Parathyroid adenoma (tissue), 2 donors: ENCODE measurements at regions not wholly inside any gene's neighbourhood (a gene's known extent, or its start where the extent isn't known, plus 50 kb on each side); places are given as distances from the start of the nearest gene placed in this dataset.
A peak's percentile ranks its signal among the peaks of the same experiment; 100 is the strongest.

ENCODE experiments used
- H2AFZ ChIP-seq: fragments of 300-600 bp; sonication (generic); one replicate; pipeline ENCODE4 v1.7.0; 2017; ENCODE audit warnings: antibody characterized with exemption, mild to moderate bottlenecking
- H3K27ac ChIP-seq: fragments of 300-600 bp; sonication (generic); one replicate; pipeline ENCODE4 v1.7.0; 2017
- H3K27me3 ChIP-seq: fragments of 300-600 bp; sonication (generic); one replicate; pipeline ENCODE4 v1.7.0; 2017; ENCODE audit warnings: low read length; ENCODE audit not compliant: control insufficient read depth, insufficient read depth
- H3K36me3 ChIP-seq: fragments of 300-600 bp; sonication (generic); one replicate; pipeline ENCODE4 v1.7.0; 2017; ENCODE audit warnings: low read length; ENCODE audit not compliant: control insufficient read depth, insufficient read depth
- H3K4me1 ChIP-seq: fragments of 300-600 bp; sonication (generic); one replicate; pipeline ENCODE4 v1.7.0; 2017; ENCODE audit warnings: control low read depth
- H3K4me2 ChIP-seq: fragments of 300-600 bp; sonication (generic); one replicate; pipeline ENCODE4 v1.7.0; 2017; ENCODE audit warnings: low read length
- H3K4me3 ChIP-seq: fragments of 300-600 bp; sonication (generic); one replicate; pipeline ENCODE4 v1.7.0; 2017; ENCODE audit warnings: low read depth, low read length
- H3K79me2 ChIP-seq: fragments of 300-600 bp; sonication (generic); one replicate; pipeline ENCODE4 v1.7.0; 2017; ENCODE audit warnings: control low read depth
- H3K9ac ChIP-seq: fragments of 300-600 bp; sonication (generic); one replicate; pipeline ENCODE4 v1.7.0; 2017; ENCODE audit warnings: mild to moderate bottlenecking
- H3K9me3 ChIP-seq: fragments of 300-600 bp; sonication (generic); one replicate; pipeline ENCODE4 v1.7.0; 2017; ENCODE audit warnings: low read length; ENCODE audit not compliant: control insufficient read depth
- TF ChIP-seq, protein P1 (sequence below): fragments of 300-600 bp; sonication (generic); IDR thresholded peaks from one replicate; pipeline ENCODE4 v1.7.0; 2017; ENCODE audit warnings: antibody characterized with exemption, mild to moderate bottlenecking
- donor health status: primary hyperparathyroidism.

DNA sequence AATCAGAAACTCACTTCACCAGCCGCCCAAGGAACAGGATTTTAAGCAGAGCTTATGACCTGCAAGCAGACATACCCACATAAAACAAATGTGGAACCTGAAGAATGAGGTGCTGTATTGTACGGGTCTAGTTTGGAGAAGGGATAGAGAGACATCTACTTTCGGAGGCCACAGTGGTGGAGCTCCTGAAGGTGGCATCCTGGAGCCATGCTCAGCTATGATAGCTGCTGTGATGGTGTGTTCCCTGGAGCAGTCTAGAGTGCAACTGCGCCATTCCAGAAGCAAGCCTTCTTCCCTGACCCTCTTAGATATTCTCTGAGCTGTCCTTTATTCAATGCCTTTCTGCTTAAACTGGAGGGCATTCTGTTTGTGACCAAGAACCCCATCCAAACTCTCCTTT, 402.6 kb downstream of the FUT8 start:
- TF ChIP-seq, protein P1, sequence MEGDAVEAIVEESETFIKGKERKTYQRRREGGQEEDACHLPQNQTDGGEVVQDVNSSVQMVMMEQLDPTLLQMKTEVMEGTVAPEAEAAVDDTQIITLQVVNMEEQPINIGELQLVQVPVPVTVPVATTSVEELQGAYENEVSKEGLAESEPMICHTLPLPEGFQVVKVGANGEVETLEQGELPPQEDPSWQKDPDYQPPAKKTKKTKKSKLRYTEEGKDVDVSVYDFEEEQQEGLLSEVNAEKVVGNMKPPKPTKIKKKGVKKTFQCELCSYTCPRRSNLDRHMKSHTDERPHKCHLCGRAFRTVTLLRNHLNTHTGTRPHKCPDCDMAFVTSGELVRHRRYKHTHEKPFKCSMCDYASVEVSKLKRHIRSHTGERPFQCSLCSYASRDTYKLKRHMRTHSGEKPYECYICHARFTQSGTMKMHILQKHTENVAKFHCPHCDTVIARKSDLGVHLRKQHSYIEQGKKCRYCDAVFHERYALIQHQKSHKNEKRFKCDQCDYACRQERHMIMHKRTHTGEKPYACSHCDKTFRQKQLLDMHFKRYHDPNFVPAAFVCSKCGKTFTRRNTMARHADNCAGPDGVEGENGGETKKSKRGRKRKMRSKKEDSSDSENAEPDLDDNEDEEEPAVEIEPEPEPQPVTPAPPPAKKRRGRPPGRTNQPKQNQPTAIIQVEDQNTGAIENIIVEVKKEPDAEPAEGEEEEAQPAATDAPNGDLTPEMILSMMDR, result no peak
- no peak overlapping the region for H3K4me3 ChIP-seq
- no peaks in the 10 kb centered on the region for H3K79me2 ChIP-seq

DNA sequence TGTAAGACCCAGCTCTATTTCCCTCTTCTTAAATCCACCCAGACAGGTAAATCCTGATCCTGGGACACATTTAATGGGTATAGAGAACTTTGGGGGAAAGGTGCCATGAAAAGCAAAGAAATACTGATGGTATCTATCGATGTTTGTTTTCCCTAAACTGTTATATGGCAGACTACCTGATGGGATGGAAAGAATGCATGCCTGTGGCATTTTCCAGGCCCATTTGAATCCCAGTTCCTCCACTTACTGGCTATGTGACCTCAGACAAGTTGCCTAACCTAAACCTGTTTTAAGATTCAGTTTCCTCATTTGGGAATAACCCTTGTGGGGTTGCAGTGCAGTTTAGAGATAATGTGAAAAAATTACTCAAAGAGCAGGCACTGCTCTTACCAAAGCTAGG, 404.5 kb downstream of the FUT8 start:
- Histone ChIP-seq H3K9me3 (no peaks in the 10 kb centered on the region), H3K4me3 (no peak overlapping the region), H3K79me2 (no peaks in the 10 kb centered on the region), H3K4me2 (no peak overlapping the region), H3K9ac (no peak overlapping the region), H2AFZ (no peak overlapping the region), H3K4me1 (no peaks in the 10 kb centered on the region), H3K27me3 (no peaks in the 10 kb centered on the region), H3K36me3 (no peaks in the 10 kb centered on the region), H3K27ac (no peak overlapping the region)
- TF ChIP-seq, protein P1, result no peak

More for the DNA sequence above, 402.6 kb downstream of the FUT8 start:
- no peak overlapping the region for H3K4me2 ChIP-seq
- no peak overlapping the region for H2AFZ ChIP-seq
- H3K4me1 ChIP-seq, result no peaks in the 10 kb centered on the region
- no peak overlapping the region for H3K27ac ChIP-seq
- no peaks in the 10 kb centered on the region for H3K9me3 ChIP-seq
- H3K27me3 ChIP-seq, result no peaks in the 10 kb centered on the region
- no peaks in the 10 kb centered on the region for H3K36me3 ChIP-seq
- H3K9ac ChIP-seq, result no peak overlapping the region

DNA sequence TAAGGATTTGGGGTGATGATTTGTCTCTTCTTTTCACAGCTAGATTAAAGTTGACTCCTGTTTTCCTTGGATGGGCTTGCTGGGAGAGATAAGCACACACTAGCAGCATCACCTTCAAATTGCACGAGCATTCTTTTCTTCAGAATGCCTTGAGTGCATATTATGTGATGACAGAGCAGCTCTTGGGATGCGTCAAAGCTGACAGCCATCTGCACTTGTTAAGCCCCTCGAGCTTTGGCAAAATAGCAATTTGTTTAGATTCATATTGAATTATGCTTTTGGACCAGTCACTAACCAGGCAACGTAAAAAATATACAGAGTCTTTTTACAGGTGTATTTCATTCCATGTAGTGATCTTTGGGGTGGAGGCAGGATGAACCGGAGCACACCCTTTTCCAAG, 407.0 kb downstream of the FUT8 start:
- Histone ChIP-seq H3K4me3 (no peak overlapping the region), H3K9ac (no peak overlapping the region), H3K4me2 (no peak overlapping the region), H3K9me3 (no peaks in the 10 kb centered on the region), H3K36me3 (no peaks in the 10 kb centered on the region), H3K27ac (no peak overlapping the region), H3K79me2 (no peaks in the 10 kb centered on the region), H3K4me1 (no peaks in the 10 kb centered on the region), H2AFZ (no peak overlapping the region), H3K27me3 (no peaks in the 10 kb centered on the region)
- TF ChIP-seq, protein P1, result no peak

DNA sequence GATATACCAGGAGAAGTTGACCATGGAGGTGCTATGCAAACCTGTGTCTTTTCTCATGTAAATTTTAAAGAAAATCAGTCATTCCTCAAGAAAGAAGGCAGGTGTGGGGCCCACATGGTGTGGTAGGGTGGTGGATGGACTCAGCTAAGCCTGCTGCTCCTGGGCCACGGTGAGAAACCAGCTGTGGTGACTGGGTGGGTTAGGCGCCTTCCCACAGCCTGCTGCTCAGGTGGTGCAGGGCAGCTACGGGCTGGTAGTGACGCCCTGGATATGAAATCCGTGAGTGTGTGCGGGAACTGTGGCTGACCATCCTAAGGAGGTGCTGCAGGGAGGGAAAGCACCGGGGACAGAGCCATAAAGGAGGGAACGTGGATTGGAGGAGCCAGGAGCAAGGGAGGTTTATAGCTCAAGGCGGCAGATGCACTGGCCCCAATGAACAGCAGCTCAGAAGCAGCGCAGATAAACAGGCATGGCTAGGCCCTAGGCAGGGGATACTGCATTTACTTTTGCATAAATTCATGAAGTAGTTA, 408.8 kb downstream of the FUT8 start:
- TF ChIP-seq, protein P1, result no peak
- Histone ChIP-seq H3K9ac (no peak overlapping the region), H3K4me1 (no peaks in the 10 kb centered on the region), H3K4me3 (no peak overlapping the region), H3K4me2 (no peak overlapping the region), H3K79me2 (no peaks in the 10 kb centered on the region), H3K9me3 (no peaks in the 10 kb centered on the region), H3K36me3 (no peaks in the 10 kb centered on the region), H3K27me3 (no peaks in the 10 kb centered on the region), H3K27ac (no peak overlapping the region), H2AFZ (no peak overlapping the region)

DNA sequence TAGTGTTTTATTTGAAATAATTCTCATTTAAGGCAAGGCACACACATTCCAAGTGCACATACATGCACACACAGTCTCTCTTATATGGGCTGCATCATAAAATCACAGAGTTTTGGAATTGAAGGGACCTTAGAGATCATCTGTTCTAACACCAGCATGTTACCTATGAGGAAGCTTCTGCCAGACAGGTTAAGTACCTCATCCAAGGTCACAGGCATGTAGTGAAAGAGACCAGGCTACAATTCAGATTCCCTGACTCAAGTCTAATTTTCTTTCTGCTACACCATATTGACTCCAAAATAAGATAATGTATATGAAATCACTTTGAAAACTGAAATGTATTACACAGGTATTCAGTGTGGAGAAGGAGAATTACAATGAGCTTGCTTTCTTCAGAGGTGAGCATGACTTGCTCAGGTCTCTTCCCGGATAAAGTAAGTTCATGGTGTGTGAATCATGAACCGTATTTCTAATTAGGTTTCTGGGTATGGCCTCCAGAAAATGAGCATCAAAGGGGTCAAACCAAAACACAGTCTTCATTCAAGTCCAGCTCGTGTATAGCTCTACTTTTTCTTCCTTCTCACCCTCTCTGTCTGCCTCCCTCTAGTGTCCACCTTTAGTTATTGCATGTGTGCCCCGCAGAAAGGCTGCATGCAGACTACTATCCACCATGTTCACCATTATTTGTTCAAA, 411.9 kb downstream of the FUT8 start:
- Histone ChIP-seq H3K4me1 (no peaks in the 10 kb centered on the region), H3K9me3 (no peaks in the 10 kb centered on the region), H3K79me2 (no peaks in the 10 kb centered on the region), H2AFZ (no peak overlapping the region), H3K4me3 (no peak overlapping the region), H3K9ac (no peak overlapping the region), H3K36me3 (no peaks in the 10 kb centered on the region), H3K27ac (no peak overlapping the region), H3K27me3 (no peaks in the 10 kb centered on the region), H3K4me2 (no peak overlapping the region)
- TF ChIP-seq, protein P1, result peak; percentile 90
